HUES6 (cell line): ENCODE measurements at regions not wholly inside any gene's neighbourhood (a gene's known extent, or its start where the extent isn't known, plus 50 kb on each side); places are given as distances from the start of the nearest gene placed in this dataset.

ENCODE experiments used
- H3K27ac ChIP-seq: 2 replicates; pipeline ENCODE4 v1.7.0; 2013; ENCODE audit warnings: low read depth, mild to moderate bottlenecking, low read length, inconsistent platforms
- H3K27me3 ChIP-seq: 2 replicates; pipeline ENCODE4 v1.6.1; 2013; ENCODE audit warnings: low read length; ENCODE audit not compliant: control insufficient read depth, insufficient read depth
- H3K36me3 ChIP-seq: 2 replicates; pipeline ENCODE4 v1.6.1; 2013; ENCODE audit warnings: low read length; ENCODE audit not compliant: control insufficient read depth, insufficient read depth
- H3K4me1 ChIP-seq: 2 replicates; pipeline ENCODE4 v1.6.1; 2013; ENCODE audit warnings: low read length; ENCODE audit not compliant: control insufficient read depth, insufficient read depth
- H3K4me3 ChIP-seq: 2 replicates; pipeline ENCODE4 v1.5.1; 2013; ENCODE audit warnings: low read depth, low read length
- H3K9ac ChIP-seq: one replicate; pipeline ENCODE4 v1.6.1; 2013; ENCODE audit warnings: mild to moderate bottlenecking, low read length
- H3K9me3 ChIP-seq: 2 replicates; pipeline ENCODE4 v1.6.1; 2013; ENCODE audit warnings: low read depth, low read length; ENCODE audit not compliant: control insufficient read depth, insufficient read depth

GRCh38 chr2:35023545-35023944 lies 1332.0 kb upstream of the CRIM1 start:
- Histone ChIP-seq H3K4me1 (no peaks in the 10 kb centered on the region), H3K9ac (no peak overlapping the region), H3K9me3 (no peaks in the 10 kb centered on the region), H3K27ac (no peak overlapping the region), H3K4me3 (no peak overlapping the region), H3K27me3 (no peaks in the 10 kb centered on the region), H3K36me3 (no peaks in the 10 kb centered on the region)

GRCh38 chr2:35000453-35000852 lies 1355.1 kb upstream of the CRIM1 start:
- Histone ChIP-seq H3K9ac (no peak overlapping the region), H3K4me1 (no peaks in the 10 kb centered on the region; the same call in 1 of the 2 replicates), H3K27ac (no peak overlapping the region), H3K4me3 (no peak overlapping the region), H3K9me3 (no peaks in the 10 kb centered on the region), H3K36me3 (no peaks in the 10 kb centered on the region), H3K27me3 (no peaks in the 10 kb centered on the region)

- Histone ChIP-seq H3K36me3 (no peaks in the 10 kb centered on the region), H3K9me3 (no peaks in the 10 kb centered on the region), H3K27me3 (no peaks in the 10 kb centered on the region), H3K4me1 (no peaks in the 10 kb centered on the region; the same call in 1 of the 2 replicates), H3K27ac (no peak overlapping the region), H3K4me3 (no peak overlapping the region), H3K9ac (no peak overlapping the region)
Measured at GRCh38 chr2:34998741-34999140, 1356.8 kb upstream of the CRIM1 start.

DNA sequence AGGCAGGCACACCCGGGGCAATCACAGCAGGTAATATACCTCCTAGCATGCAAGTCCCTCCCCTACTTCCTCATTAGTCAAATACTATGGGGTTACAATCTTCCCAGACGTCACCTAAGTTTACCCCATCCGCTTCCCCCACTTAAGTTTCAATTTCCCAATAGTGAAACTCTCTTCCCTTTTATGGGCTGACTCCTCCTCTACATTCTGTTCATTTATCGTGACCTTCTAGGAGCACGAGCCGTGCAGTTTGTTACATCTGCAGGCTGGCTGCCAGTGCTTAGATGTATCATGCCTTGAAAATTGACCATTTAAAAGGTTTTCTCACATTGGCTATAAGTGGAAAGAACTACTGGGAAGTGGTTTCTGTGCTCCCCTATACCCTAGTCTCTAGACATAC lies 1357.8 kb upstream of the CRIM1 start:
- H3K4me3 ChIP-seq, result no peak overlapping the region
- no peak overlapping the region for H3K27ac ChIP-seq
- no peaks in the 10 kb centered on the region for H3K9me3 ChIP-seq
- H3K36me3 ChIP-seq, result no peaks in the 10 kb centered on the region
- no peak overlapping the region for H3K9ac ChIP-seq
- no peaks in the 10 kb centered on the region; the same call in 1 of the 2 replicates for H3K4me1 ChIP-seq
- no peaks in the 10 kb centered on the region for H3K27me3 ChIP-seq

DNA sequence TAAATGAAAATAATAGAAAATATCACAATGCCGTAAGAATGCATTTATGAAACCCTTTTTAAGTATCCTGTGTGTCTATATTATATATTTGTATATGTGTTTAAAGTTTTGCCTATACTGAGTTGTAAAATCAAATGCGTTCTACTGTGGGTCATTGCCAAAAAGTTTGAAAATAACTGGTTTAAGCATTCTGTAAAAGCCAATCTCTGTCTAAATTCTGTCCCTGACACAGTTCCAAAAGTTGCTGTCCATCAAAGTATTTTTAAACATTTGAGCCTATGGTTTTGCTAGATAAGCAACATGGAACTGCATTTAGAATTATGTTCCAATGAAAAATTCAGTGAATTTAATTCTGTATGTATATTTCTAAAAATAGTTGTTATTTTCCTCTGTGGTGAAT lies 1360.4 kb upstream of the CRIM1 start:
- H3K4me3 ChIP-seq, result no peak overlapping the region
- no peaks in the 10 kb centered on the region; the same call in 1 of the 2 replicates for H3K4me1 ChIP-seq
- H3K27me3 ChIP-seq, result no peaks in the 10 kb centered on the region
- no peaks in the 10 kb centered on the region for H3K9me3 ChIP-seq
- H3K27ac ChIP-seq, result no peak overlapping the region
- H3K36me3 ChIP-seq, result no peaks in the 10 kb centered on the region
- H3K9ac ChIP-seq, result no peak overlapping the region

DNA sequence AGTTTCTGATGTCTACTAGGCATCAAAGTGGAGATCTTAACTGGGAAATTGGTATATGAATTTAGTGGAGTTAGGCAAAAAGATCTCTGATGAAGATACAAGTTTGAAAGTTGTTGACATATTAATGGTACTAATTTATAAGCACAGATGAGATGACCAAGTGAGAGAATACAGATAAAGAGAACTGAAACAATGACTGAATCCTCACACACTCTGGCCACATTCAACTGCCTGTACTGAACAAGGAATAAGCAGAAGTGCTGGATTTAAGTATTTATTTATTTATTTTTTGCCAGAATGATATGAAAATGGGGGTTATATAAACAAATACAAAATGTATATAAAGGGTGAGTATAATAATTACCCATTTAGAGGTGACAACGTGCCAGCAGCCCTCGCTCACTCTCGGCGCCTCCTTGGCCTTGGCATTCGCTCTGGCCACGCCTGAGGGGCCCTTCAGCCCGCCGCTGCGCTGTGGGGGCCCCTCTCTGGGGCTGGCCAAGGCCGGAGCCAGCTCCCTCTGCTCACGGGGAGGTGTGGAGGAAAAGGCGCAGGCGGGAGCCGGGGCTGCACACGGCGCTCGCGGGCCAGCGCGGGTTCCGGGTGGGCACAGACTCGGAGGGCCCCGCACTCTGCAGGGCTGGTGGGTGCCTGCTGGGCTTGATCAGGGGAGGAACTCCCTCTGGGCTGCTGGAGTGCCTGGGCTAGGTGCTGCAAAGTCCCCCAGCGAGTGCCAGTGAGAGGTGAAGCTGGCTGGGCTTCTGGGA lies 1363.9 kb upstream of the CRIM1 start:
- no peaks in the 10 kb centered on the region for H3K27me3 ChIP-seq
- no peak overlapping the region for H3K4me3 ChIP-seq
- H3K9me3 ChIP-seq, result no peaks in the 10 kb centered on the region
- no peaks in the 10 kb centered on the region for H3K36me3 ChIP-seq
- H3K4me1 ChIP-seq, result no peaks in the 10 kb centered on the region
- no peak overlapping the region for H3K9ac ChIP-seq
- H3K27ac ChIP-seq, result no peak overlapping the region

- Histone ChIP-seq H3K9ac (no peak overlapping the region), H3K27ac (no peak overlapping the region), H3K4me1 (no peaks in the 10 kb centered on the region), H3K9me3 (no peaks in the 10 kb centered on the region), H3K27me3 (no peaks in the 10 kb centered on the region), H3K36me3 (no peaks in the 10 kb centered on the region), H3K4me3 (no peak overlapping the region)
Measured at GRCh38 chr2:34985474-34985873, 1370.1 kb upstream of the CRIM1 start.

DNA sequence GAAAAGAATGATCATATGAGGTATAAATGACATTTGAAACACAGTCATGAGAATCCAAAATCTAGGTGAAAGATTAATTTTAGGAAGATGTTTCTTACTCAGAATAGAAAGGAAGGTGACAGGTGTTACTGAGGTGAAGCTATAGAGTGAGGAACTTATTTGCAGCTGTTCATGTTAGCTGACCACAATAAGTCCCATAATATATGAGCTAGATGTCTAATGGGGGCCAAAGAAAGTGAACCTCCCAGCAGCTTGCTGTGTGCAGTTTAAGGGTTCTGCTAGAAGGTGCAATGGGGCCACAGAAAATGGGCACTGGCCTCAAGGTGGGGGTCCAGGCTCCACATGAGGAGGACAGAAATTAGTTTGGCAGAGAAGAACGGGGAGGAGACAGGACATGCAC lies 1374.9 kb upstream of the CRIM1 start:
- Histone ChIP-seq H3K4me3 (no peak overlapping the region), H3K4me1 (no peaks in the 10 kb centered on the region), H3K27me3 (no peaks in the 10 kb centered on the region), H3K9ac (no peak overlapping the region), H3K27ac (no peak overlapping the region), H3K36me3 (no peaks in the 10 kb centered on the region), H3K9me3 (no peaks in the 10 kb centered on the region)

GRCh38 chr2:34979148-34979547 lies 1376.4 kb upstream of the CRIM1 start:
- Histone ChIP-seq H3K9me3 (no peaks in the 10 kb centered on the region), H3K4me3 (no peak overlapping the region)

DNA sequence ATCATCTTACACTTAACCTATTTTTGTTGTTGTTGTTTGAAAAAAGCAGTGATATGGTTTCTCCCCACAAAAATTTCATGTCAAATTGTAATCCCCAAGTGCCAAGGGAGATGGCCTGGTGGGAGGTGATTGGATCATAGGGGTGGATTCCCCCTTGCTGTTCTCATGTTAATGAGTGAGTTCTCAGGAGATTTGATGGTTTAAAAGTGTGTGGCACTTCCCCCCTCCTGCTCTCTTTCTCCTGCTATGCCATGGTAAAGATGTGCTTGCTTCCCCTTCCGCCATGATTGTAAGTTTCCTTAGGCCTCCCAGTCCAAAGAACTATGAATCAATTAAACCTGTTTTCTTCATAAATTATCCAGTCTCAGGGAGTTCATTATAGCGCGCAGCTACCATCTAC lies 1362.7 kb upstream of the FAM98A start:
- Histone ChIP-seq H3K4me1 (peaks cover 4% of the 10 kb centered on the region; the same call in 1 of the 2 replicates), H3K27me3 (no peaks in the 10 kb centered on the region), H3K9me3 (no peaks in the 10 kb centered on the region), H3K4me3 (no peak overlapping the region), H3K36me3 (no peaks in the 10 kb centered on the region), H3K9ac (no peak overlapping the region), H3K27ac (no peak overlapping the region)

More at GRCh38 chr2:34979148-34979547, 1376.4 kb upstream of the CRIM1 start:
- Histone ChIP-seq H3K27me3 (no peaks in the 10 kb centered on the region), H3K9ac (no peak overlapping the region), H3K4me1 (no peaks in the 10 kb centered on the region), H3K36me3 (no peaks in the 10 kb centered on the region), H3K27ac (no peak overlapping the region)

DNA sequence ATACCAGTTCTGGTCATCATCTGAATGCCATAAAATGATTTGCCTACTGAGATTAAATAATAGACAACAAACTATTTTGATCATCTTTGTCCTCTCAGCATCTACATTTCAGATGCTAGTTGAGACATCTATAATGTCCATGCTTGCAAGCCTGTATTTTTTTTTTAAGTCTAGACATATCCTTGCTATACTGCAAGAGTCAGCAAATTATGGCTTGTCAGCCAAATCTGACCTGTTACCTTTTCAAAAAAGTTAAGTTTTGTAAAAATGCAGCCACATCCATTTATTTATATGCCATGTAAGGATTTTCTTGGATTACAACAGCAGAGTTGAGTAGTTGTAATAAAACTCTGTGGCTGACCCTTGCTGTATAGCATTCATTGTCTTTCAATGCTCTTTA lies 1355.7 kb upstream of the FAM98A start:
- no peaks in the 10 kb centered on the region; the same call in 1 of the 2 replicates for H3K4me1 ChIP-seq
- no peak overlapping the region for H3K27ac ChIP-seq
- H3K9me3 ChIP-seq, result no peaks in the 10 kb centered on the region
- no peaks in the 10 kb centered on the region for H3K27me3 ChIP-seq
- H3K4me3 ChIP-seq, result no peak overlapping the region
- no peaks in the 10 kb centered on the region for H3K36me3 ChIP-seq
- no peak overlapping the region for H3K9ac ChIP-seq
